ENCODE measurements at regions not wholly inside any gene's neighbourhood (a gene's known extent, or its start where the extent isn't known, plus 50 kb on each side); places are given as distances from the start of the nearest gene placed in this dataset.

DNA sequence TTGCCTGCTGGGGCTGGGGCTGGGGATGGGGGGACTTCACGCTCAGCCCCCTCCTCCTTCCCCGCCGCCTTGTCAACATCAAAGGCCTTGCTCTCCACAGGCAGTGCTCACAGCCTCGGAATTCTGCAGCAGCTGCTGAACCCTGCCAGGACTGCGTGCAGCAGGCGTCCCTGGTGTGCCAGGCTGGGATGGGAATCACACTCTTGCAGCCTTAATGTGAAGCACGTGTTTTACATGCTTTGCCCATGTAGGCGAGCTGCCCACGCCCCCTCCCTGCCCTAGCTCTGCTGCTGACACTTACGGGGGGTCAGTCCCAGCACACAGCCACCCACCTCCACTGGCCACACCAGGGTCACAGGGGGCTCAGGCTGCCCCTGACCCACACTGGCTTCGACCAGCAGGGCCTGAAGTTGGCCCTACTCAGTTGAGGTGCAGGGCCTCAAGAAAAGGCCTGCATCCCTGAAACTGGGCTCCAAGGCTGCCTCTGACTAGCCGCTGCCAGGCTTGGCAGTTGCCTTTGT is 276.2 kb upstream of the RTL1 start:
- no peak overlapping the region for H3K4me3 ChIP-seq (replicated peaks in 1 of 3; ENCODE audit: low read depth in 2 of 3, low read length in 3 of 3)
- H3K9me3 ChIP-seq (replicated peaks in 1 of 2; ENCODE audit: control insufficient read depth in 1 of 2, insufficient read depth in 1 of 2, low read length in 2 of 2), result peaks cover 0 to 6% of the 10 kb centered on the region in 2 donors
- Mint-ChIP-seq H3K27ac (peak overlapping the region in 1 of 7 donors; percentile 2), H3K4me3 (no peak overlapping the region), H3K27me3 (ENCODE audit: low read depth in 3 of 3) (peaks cover 0 to 8% (median 6%) of the 10 kb centered on the region in 3 donors), H3K9me3 (peaks cover 0 to 10% (median 2%) of the 10 kb centered on the region in 7 donors), H3K4me1 (no peaks in the 10 kb centered on the region), H3K36me3 (no peaks in the 10 kb centered on the region)
- DNase-seq, result no peak
- H2AFZ ChIP-seq (ENCODE audit: insufficient read depth, low read depth, low read length, poor library complexity, severe bottlenecking), result no peak overlapping the region
- H3K36me3 ChIP-seq (replicated peaks in 1 of 2; ENCODE audit: control insufficient read depth in 1 of 2, insufficient read depth in 2 of 2, low read length in 2 of 2), result no peaks in the 10 kb centered on the region
- H3K4me1 ChIP-seq (ENCODE audit: control insufficient read depth in 1 of 2, insufficient read depth in 2 of 2, low read length in 2 of 2), result no peaks in the 10 kb centered on the region
- no peaks in the 10 kb centered on the region for H3K27me3 ChIP-seq (ENCODE audit: control insufficient read depth in 2 of 2, insufficient read depth in 2 of 2, low read length in 2 of 2)
- H4K20me1 ChIP-seq (ENCODE audit: insufficient read depth, low read length), result no peaks in the 10 kb centered on the region
- H3K4me2 ChIP-seq (replicated peaks; ENCODE audit: extremely low read depth, low read length, poor library complexity, severe bottlenecking), result no peak overlapping the region
- H3K79me2 ChIP-seq (ENCODE audit: insufficient read depth, low read length), result no peaks in the 10 kb centered on the region
- WGBS (ENCODE audit: insufficient coverage), result 89% methylated on average over 12 of the region's 12 CpGs
- TF ChIP-seq CTCF (IDR thresholded peaks at IDR 0.05), result no peak
- H3K27ac ChIP-seq (ENCODE audit: low read depth in 1 of 2, low read length in 2 of 2), result no peak overlapping the region
- intact Hi-C loops (cut with micrococcal nuclease), result no loop called here
- H3K9ac ChIP-seq (ENCODE audit: insufficient read depth, low read length, poor library complexity, severe bottlenecking), result no peak overlapping the region

GRCh38 chr14:101181446-101182313 is 278.2 kb upstream of the RTL1 start:
- H3K27me3 ChIP-seq (ENCODE audit: control insufficient read depth in 2 of 2, insufficient read depth in 2 of 2, low read length in 2 of 2), result no peaks in the 10 kb centered on the region
- Mint-ChIP-seq H3K27ac (no peak overlapping the region), H3K4me1 (no peaks in the 10 kb centered on the region), H3K4me3 (no peak overlapping the region), H3K9me3 (peaks cover 0 to 10% (median 2%) of the 10 kb centered on the region in 7 donors), H3K36me3 (no peaks in the 10 kb centered on the region), H3K27me3 (ENCODE audit: low read depth in 3 of 3) (peaks cover 3 to 6% (median 6%) of the 10 kb centered on the region in 3 donors)
- WGBS (ENCODE audit: insufficient coverage), result 82% methylated on average over 2 of the region's 6 CpGs
- TF ChIP-seq CTCF (IDR thresholded peaks at IDR 0.05), result no peak
- H2AFZ ChIP-seq (ENCODE audit: insufficient read depth, low read depth, low read length, poor library complexity, severe bottlenecking), result no peak overlapping the region
- no peak for DNase-seq
- H3K9me3 ChIP-seq (replicated peaks in 1 of 2; ENCODE audit: control insufficient read depth in 1 of 2, insufficient read depth in 1 of 2, low read length in 2 of 2), result peaks cover 0 to 6% of the 10 kb centered on the region in 2 donors
- no peak overlapping the region for H3K4me3 ChIP-seq (replicated peaks in 1 of 3; ENCODE audit: low read depth in 2 of 3, low read length in 3 of 3)
- H4K20me1 ChIP-seq (ENCODE audit: insufficient read depth, low read length), result no peaks in the 10 kb centered on the region
- H3K36me3 ChIP-seq (replicated peaks in 1 of 2; ENCODE audit: control insufficient read depth in 1 of 2, insufficient read depth in 2 of 2, low read length in 2 of 2), result no peaks in the 10 kb centered on the region
- no peak overlapping the region for H3K27ac ChIP-seq (ENCODE audit: low read depth in 1 of 2, low read length in 2 of 2)
- no peaks in the 10 kb centered on the region for H3K4me1 ChIP-seq (ENCODE audit: control insufficient read depth in 1 of 2, insufficient read depth in 2 of 2, low read length in 2 of 2)
- intact Hi-C loops (cut with micrococcal nuclease), result no loop called here
- H3K4me2 ChIP-seq (replicated peaks; ENCODE audit: extremely low read depth, low read length, poor library complexity, severe bottlenecking), result no peak overlapping the region
- no peaks in the 10 kb centered on the region for H3K79me2 ChIP-seq (ENCODE audit: insufficient read depth, low read length)
- no peak overlapping the region for H3K9ac ChIP-seq (ENCODE audit: insufficient read depth, low read length, poor library complexity, severe bottlenecking)

All from CD14-positive monocyte (primary cell).